HepG2 (cell line): ENCODE measurements at regions not wholly inside any gene's neighbourhood (a gene's known extent, or its start where the extent isn't known, plus 50 kb on each side); places are given as distances from the start of the nearest gene placed in this dataset.

ENCODE experiments used
- ATAC-seq: fragments of 200-7000 bp; cut with Tn5 transposase; 3 replicates; pipeline ENCODE4 v1.9.1; 2020; ENCODE audit warnings: mild to moderate bottlenecking, moderate library complexity
- BruUV-seq: library from RNA; stranded (reverse); fragments of 400-500 nt; replicated peaks from 2 replicates; lab custom pipeline; 2021; lab: Mats Ljungman, UMichigan
- CTCF ChIA-PET: fragments of 300-600 bp; formaldehyde crosslinking; extraction: SDS; loops from one replicate; lab custom pipeline; 2021; ENCODE audit warnings: low total read pairs, inconsistent platforms, low intra/inter-chr PET ratio; lab: Yijun Ruan, JAX
- POLR2A ChIA-PET: fragments of 350-600 bp; sonication (Branson Sonifier 250); formaldehyde crosslinking; loops from one replicate; lab custom pipeline; 2020; ENCODE audit warnings: antibody characterized with exemption, inconsistent platforms; lab: Yijun Ruan, JAX
- DNase-seq: peaks from one replicate; pipeline ENCODE4 v3.0.0-alpha.2; 2015; ENCODE audit warnings: low spot score
- FAIRE-seq: peaks from 3 replicates; lab custom pipeline; 2011; peaks lifted over from hg19 to GRCh38; lab: Jason Lieb, UNC
- H2AFZ ChIP-seq: one replicate; pipeline ENCODE4 v1.6.1; 2011; ENCODE audit warnings: low read length, inconsistent platforms
- H3K27ac ChIP-seq: fragments of 300-600 bp; 3 replicates; pipeline ENCODE4 v1.8.0; 2011; ENCODE audit warnings: mixed run types, mild to moderate bottlenecking, mixed read lengths, low read length, inconsistent platforms; ENCODE audit not compliant: insufficient read depth; ENCODE audit errors: extremely low read length
- H3K27me3 ChIP-seq, 2 experiments: fragments of 200-600 bp in 1 of 2; 2 replicates in 1 of 2; 3 replicates in 1 of 2; pipeline versions ENCODE4 v1.6.0 to v1.8.0; 2011; ENCODE audit warnings: low read length in 2 of 2, mild to moderate bottlenecking in 2 of 2, moderate library complexity in 2 of 2, inconsistent platforms in 1 of 2; ENCODE audit not compliant: insufficient read depth in 2 of 2, control insufficient read depth in 1 of 2
- H3K36me3 ChIP-seq, 2 experiments: fragments of 200-600 bp in 1 of 2; replicated peaks in 1 of 2; 2 replicates in 1 of 2; 3 replicates in 1 of 2; pipeline versions ENCODE4 v1.5.1 to v1.8.0; 2011; ENCODE audit warnings: low read length in 2 of 2, inconsistent platforms in 1 of 2; ENCODE audit not compliant: insufficient read depth in 2 of 2, control insufficient read depth in 1 of 2
- H3K4me1 ChIP-seq: 2 replicates; pipeline ENCODE4 v1.5.1; 2012; ENCODE audit warnings: low read length, inconsistent platforms; ENCODE audit not compliant: insufficient read depth
- H3K4me2 ChIP-seq: 2 replicates; pipeline ENCODE4 v1.6.0; 2011; ENCODE audit warnings: low read depth, low read length, inconsistent platforms
- H3K4me3 ChIP-seq, 3 experiments: fragments of 200-600 bp in 1 of 3; sonication (generic), shearing (Covaris generic) in 1 of 3; replicated peaks in 1 of 3; 2 replicates each; pipeline ENCODE4 v1.5.1; 2011 to 2016; ENCODE audit warnings: low read length in 3 of 3, inconsistent platforms in 2 of 3, low read depth in 2 of 3, mild to moderate bottlenecking in 2 of 3, control low read depth in 1 of 3, mixed read lengths in 1 of 3; ENCODE audit not compliant: insufficient read depth in 1 of 3
- H3K79me2 ChIP-seq: one replicate; pipeline ENCODE4 v1.6.1; 2011; ENCODE audit warnings: low read length, inconsistent platforms; ENCODE audit not compliant: insufficient read depth
- H3K9ac ChIP-seq: 2 replicates; pipeline ENCODE4 v1.6.0; 2011; ENCODE audit warnings: mild to moderate bottlenecking, low read depth, low read length, inconsistent platforms; ENCODE audit not compliant: insufficient read depth
- H3K9me3 ChIP-seq: 2 replicates; pipeline ENCODE4 v1.5.1; 2012; ENCODE audit warnings: mild to moderate bottlenecking, low read length
- H4K20me1 ChIP-seq: 2 replicates; pipeline ENCODE4 v1.6.0; 2011; ENCODE audit warnings: inconsistent platforms, mild to moderate bottlenecking, low read length, moderate library complexity; ENCODE audit not compliant: insufficient read depth
- MIER2 ChIP-seq: IDR thresholded peaks from 2 replicates; pipeline ENCODE4 v1.6.1; 2016; ENCODE audit warnings: missing biosample characterization, missing genetic modification reagents
- MLXIP ChIP-seq: sonication (generic); formaldehyde crosslinking; IDR thresholded peaks from 2 replicates; pipeline ENCODE4 v1.9.0; 2021; ENCODE audit warnings: missing genetic modification reagents, borderline replicate concordance
- WGBS: methylation state at CpG from one replicate; pipeline ENCODE4 v1.1.6; 2017; ENCODE audit warnings: low lambda C conversion rate; 5-methylcytosine and 5-hydroxymethylcytosine counted together
- in situ Hi-C: cut with HindIII; loops from 2 replicates; pipeline ENCODE4 v1.10.0; 2017; ENCODE audit warnings: low pct_unique_long_range_greater_than_20kb; ENCODE audit not compliant: extremely low pct_ligation_motif_present
- intact Hi-C: fragments of 100-400 bp; cut with micrococcal nuclease; formaldehyde crosslinking; loops from one replicate; pipeline ENCODE4 v1.10.0; 2022; ENCODE audit not compliant: unreplicated experiment

- Histone ChIP-seq H3K4me3 (no peak overlapping the region), H3K36me3 (no peaks in the 10 kb centered on the region), H3K9me3 (no peaks in the 10 kb centered on the region), H2AFZ (no peak overlapping the region), H4K20me1 (0 out of 2 replicates have a peak, but pooled peaks cover 3% of the 10 kb centered on the region), H3K9ac (no peak overlapping the region), H3K27me3 (peaks cover 0 to 12% of the 10 kb centered on the region in 2 experiments; a peak in 3 of 5 replicates), H3K27ac (no peak overlapping the region), H3K4me2 (no peak overlapping the region), H3K79me2 (no peaks in the 10 kb centered on the region), H3K4me1 (no peaks in the 10 kb centered on the region)
- CTCF ChIA-PET, result no interaction called here
- no peak for TF ChIP-seq MLXIP
- ATAC-seq (no peak), FAIRE-seq (no peak), DNase-seq (no peak)
- intact Hi-C loops (no loop called here), in situ Hi-C loops (no loop called here)
- POLR2A ChIA-PET, result no interaction called here
- no TSS peak for BruUV-seq
- WGBS, result 0% methylated on average over 3 of the region's 3 CpGs
Observed at GRCh38 chr1:37244815-37245214, 210.5 kb upstream of the GRIK3 start.

- no peak for DNase-seq
- no peak overlapping the region for H3K27ac ChIP-seq
- BruUV-seq, result no TSS peak
- 0 out of 2 replicates have a peak, but pooled peaks cover 3% of the 10 kb centered on the region for H4K20me1 ChIP-seq
- in situ Hi-C loops (no loop called here), intact Hi-C loops (no loop called here)
- ChIA-PET POLR2A (no interaction called here), CTCF (no interaction called here)
- H3K9me3 ChIP-seq, result no peaks in the 10 kb centered on the region
- H2AFZ ChIP-seq, result no peak overlapping the region
- FAIRE-seq, result no peak
- no peaks in the 10 kb centered on the region for H3K36me3 ChIP-seq
- no peaks in the 10 kb centered on the region for H3K79me2 ChIP-seq
- TF ChIP-seq MIER2 (CRISPR knock-in tag), result no peak
- H3K9ac ChIP-seq, result no peak overlapping the region
- H3K4me1 ChIP-seq, result no peaks in the 10 kb centered on the region
- WGBS, result 0% methylated on average over 4 of the region's 6 CpGs
- H3K4me3 ChIP-seq, result no peak overlapping the region
- H3K27me3 ChIP-seq, result peaks cover 0 to 3% of the 10 kb centered on the region in 2 experiments; a peak in 2 of 5 replicates
- H3K4me2 ChIP-seq, result no peak overlapping the region
- no peak for ATAC-seq
Observed at GRCh38 chr1:37246631-37247030, 212.3 kb upstream of the GRIK3 start.
